Eye (tissue), 1 donor: ENCODE measurements at regions not wholly inside any gene's neighbourhood (a gene's known extent, or its start where the extent isn't known, plus 50 kb on each side); places are given as distances from the start of the nearest gene placed in this dataset.
"Not testable (repeated sequence)": the region's sequence is repeated elsewhere in the genome, so short reads cannot be mapped to it uniquely, and the experiment has no call there.

Source experiments
- DNase-seq: peaks from one replicate; pipeline ENCODE4 v3.0.0-alpha.2; 2015

GRCh38 chr12:124377981-124378509 lies 83.2 kb downstream of the RFLNA start:
- DNase-seq: no peak

DNA sequence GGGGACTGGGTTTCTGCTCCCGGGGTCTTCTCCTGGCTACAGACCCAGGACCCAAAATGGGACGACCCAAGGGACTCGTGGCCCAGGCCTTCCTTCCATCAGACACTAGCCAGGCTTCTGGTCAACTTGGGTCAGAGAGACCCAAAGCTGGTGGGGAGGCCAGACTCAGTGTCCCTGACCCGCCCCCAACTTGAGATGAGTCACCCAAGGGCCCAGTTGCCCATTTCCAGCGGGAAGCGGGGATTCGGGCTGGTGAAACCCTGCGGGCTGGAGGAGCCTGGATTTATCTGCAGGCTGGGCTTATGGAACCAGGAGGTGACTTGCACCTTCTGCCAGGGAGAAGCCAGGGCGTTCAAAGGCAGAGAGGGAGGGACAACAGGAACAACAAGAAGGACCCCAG lies 81.5 kb downstream of the RFLNA start:
- DNase-seq: no peak

DNA sequence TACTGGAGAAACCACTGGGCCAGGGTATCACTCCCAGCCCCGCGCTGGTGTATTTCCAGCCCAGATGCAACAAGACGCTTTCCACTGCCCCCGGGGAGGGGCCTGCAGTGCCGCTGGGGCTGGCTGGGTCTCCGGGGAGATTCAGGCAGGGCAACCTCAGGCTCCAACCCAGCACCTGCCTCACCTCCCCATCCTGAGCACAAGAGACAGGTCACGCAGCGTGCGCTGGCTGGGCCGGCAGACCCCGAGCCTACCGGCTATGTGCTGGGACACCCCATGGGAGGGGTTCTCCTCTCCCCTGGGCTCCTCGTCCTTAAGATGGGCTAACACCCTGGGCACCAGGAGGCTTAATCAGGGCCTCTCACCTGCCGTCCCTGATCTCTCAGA lies 80.9 kb downstream of the RFLNA start:
- no peak for DNase-seq

GRCh38 chr12:124375141-124375788 lies 80.4 kb downstream of the RFLNA start:
- DNase-seq: no peak

DNA sequence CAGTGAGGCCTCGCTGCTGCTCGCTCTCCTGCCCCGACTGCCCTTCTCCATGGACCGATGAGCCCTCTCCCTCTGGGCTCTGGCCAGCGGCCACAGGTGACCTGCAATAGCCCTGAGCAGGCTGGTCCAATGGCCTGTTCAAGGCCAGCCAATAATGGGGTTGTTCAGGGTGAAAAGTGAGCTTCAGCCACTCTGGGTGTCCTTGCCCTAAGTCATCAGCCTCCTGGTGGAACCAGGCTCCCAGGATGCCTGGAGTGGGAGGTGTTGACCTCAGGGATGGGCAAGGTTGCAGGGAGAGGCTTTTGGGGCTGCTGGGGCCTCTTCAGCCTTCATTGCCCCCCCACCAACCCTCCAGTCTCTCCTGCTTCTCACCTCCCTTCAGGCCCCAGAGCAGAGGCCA lies 79.7 kb downstream of the RFLNA start:
- no peak for DNase-seq

DNA sequence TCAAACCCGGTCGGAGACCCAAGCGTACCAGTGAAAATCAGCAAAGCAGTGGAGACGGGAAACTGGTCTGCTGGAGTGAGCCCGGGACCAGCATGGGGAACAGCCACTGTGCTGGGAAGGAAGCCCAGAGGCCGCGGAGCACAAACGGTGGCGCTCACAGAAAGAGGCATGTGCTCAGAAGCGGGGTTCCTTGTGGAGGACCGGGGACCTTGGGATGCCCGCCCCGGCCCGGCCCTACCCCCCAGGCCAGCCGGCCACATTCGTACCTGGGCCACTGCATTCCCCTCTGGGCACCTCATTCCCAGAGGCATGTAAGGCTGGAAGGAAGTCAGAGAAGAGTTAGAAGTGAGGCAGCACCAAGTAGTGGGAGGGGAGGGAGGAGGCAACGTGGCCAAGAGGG lies 79.3 kb downstream of the RFLNA start:
- DNase-seq: no peak

DNA sequence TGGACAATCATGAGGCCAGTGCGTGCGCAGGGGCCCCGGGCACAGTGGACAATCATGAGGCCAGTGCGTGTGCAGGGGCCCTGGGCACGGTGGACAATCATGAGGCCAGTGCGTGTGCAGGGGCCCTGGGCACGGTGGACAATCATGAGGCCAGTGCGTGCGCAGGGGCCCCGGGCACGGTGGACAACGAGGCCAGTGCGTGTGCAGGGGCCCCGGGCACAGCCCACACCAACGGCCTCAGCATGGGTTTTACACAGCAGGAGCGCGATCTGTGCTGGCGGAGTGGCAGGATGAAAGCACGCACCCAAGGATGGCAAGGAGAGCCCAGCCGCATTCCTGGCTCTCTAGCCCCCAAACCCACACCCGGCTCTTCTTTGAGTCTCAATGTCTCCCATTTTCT lies 78.8 kb downstream of the RFLNA start:
- not testable (repeated sequence) for DNase-seq

DNA sequence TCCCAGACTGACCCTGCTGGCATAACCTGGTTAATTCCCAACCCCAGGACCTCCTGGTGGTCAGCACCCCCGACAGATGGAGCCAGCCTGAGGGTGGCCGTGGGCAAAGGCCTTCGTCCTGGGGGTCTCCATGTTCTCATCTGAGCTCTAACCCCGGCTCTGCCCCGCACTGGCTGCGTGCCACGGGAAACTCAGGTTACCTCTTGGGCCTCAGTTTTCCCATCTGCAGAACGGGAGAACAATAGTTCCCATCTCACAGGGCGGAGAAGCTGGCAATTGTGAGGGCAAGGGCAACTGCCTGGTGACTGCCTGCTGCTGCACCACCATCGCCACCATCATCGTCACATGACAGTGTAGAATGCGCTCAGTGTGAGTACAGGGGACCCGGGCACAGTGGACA lies 77.9 kb downstream of the RFLNA start:
- DNase-seq: no peak

DNA sequence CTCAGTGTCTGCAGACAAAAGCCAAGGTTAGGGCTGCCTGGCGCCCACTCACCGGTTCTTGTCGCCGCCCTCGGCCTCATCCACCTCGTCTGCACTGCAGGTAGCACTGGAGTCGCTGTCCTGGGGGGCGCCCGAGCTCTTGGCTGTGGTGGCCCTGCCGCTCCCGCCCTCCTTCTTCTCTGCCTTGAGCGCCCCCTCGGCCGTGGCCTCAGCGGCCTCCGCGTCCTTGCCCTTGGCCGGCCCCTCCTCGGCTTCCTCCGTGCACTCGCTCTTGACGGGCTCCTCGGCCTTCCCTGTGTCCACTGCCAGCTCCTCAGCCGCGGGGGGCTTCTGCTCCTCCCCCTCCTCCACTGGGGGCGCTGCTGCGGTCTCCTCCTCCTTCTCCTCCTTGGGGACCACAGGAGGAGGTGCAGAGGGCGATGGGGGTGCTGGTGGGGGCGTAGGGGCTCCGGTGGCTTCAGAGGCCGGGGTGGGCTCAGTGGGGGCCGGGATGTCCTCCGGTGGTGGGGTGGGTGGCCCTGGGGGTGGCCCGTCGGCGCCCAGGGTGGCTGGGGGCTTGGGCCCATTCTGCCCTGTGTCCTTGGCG lies 77.2 kb downstream of the RFLNA start:
- no peak for DNase-seq

DNA sequence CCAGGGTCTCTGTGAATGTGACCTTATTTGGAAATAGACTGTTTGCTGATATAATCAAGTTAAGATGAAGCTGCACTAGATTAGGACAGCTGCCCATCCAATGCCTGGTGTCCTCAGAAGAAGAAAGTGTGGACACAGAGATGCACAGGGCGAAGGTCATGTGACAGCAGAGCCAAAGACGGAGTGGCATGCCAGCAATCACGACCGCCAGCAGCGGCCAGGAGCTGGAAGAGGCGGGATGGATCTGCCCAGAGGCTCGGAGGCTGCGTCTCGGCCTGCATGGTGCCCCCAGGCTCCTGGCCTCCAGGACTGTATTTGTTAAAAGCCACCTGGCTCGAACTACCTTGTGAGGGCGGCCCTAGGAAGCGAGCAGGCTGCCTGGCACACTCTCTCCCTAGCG lies 76.5 kb downstream of the RFLNA start:
- no peak for DNase-seq

DNA sequence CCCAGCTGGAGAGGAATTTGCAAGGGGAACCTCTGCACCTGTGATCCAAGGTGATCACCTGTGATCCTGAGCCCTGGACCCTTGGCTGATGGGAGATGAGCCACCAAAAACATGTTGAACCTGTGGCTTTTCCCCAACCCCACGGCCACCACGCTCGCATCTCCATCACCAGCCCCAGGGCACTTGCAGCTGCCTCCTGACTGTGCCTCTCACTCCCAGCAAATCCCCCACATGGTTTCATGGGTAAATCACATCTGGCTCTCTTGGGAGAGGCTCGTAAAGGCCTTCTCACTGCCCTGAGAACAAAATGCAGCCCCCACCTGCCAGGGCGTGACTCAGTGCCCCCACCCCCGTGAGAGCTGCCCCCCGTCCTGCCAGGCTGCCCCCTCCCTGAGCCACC lies 76.0 kb downstream of the RFLNA start:
- no peak for DNase-seq

DNA sequence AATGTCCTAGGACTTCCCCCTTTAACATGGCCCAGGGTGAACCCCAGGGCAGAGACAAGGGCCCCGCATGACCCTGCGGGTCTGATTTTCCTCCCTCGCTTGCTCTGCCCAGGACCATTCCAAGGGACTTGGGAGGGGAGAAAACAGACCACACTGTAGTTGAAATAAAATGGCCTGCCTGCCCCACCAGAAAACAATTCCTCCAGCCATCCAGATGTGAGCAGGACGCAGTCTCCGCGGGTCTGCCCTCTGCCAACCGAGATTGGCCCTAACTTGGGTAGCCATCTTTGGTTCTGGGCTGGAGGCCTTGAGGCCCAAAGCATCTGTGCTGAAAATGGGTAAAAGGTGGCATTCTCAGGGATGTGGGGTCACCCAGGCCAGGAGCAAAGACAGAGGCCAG lies 75.5 kb downstream of the RFLNA start:
- no peak for DNase-seq

GRCh38 chr12:124369827-124370378 lies 75.0 kb downstream of the RFLNA start:
- DNase-seq: no peak

- DNase-seq: no peak
Observed at GRCh38 chr12:124369055-124369826, 74.3 kb downstream of the RFLNA start.

DNA sequence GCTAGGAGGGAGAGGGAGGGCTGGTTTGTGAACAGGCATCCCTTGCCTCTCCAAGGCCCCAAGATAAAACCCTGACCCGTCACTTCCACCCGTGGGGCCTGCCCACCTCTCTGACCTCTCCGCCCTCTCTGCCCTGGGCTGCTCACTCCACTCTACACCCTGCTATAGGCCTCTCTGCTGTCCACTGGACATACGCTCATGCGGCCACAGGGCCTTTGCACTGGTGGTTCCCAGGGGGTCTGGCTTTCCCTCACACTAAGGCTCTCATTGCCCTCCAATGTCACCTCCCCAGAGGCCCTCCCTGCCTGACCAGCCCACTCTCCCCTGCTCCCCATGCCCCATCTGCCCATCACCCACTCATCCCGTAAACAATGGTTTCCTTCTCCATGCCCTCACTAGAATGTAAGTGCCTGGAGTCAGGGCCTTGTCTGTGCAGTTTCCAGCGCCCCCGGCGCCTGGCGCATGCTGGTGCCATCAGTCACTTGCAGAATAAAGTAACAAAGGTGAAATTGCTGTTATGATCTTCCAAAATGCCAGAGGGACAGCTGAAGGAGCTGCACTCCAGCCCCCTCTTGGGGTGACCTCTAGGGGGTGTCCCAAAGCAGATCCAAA lies 73.6 kb downstream of the RFLNA start:
- no peak for DNase-seq

GRCh38 chr12:124365726-124366430 lies 71.0 kb downstream of the RFLNA start:
- no peak for DNase-seq
